NT2/D1 (cell line): ENCODE measurements at regions not wholly inside any gene's neighbourhood (a gene's known extent, or its start where the extent isn't known, plus 50 kb on each side); places are given as distances from the start of the nearest gene placed in this dataset.

Experiments
- YY1 ChIP-seq: IDR thresholded peaks from 2 replicates; pipeline ENCODE4 v1.6.1; 2011; ENCODE audit not compliant: insufficient read length, insufficient read depth
- ZNF274 ChIP-seq: IDR thresholded peaks from 2 replicates; pipeline ENCODE4 v1.6.1; 2011; ENCODE audit warnings: mild to moderate bottlenecking, low read depth, low read length

DNA sequence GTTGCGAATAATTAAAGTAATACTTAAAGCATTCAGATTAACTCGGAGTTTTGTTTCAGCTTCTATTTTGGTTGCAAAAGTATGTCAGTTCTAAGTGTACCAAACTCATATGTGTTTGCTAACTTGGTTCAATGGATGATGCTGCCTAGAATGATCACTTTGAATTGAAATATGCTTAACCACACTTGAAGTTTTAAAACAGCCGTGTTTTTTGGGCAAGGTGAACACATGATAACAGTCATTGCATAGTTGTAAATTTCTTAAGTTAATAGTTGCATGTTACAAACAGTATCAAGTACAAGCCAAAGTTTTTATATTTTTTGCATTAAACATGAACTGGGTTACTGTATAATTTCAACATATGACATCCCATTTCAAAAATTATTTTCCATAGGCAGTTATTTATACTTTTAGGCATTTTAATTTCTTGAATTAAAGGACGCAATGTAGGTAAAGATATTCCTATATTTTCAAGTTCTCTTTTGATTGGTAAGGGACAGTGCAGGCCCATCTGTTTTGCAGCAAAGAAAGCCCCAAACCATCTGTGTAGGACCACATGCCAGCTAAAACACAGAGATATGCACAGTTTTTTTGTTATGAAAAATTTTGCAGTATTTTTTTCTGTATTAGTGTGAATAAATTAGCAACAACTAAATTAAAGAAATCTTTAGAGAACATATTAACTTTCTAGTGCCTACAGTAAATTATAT lies 575.5 kb downstream of the PRKD1 start:
- TF ChIP-seq ZNF274: no peak
- TF ChIP-seq YY1: no peak
